Lower lobe of right lung (tissue), 2 donors: ENCODE measurements at regions not wholly inside any gene's neighbourhood (a gene's known extent, or its start where the extent isn't known, plus 50 kb on each side); places are given as distances from the start of the nearest gene placed in this dataset.

Source experiments
- ATAC-seq, 2 donors: fragments of 200-7000 bp; cut with Tn5 transposase; one replicate each; pipeline ENCODE4 v1.9.1; 2020 to 2022; ENCODE audit warnings: mild to moderate bottlenecking in 2 of 2, moderate library complexity in 2 of 2
- DNase-seq: peaks from one replicate; pipeline ENCODE4 v3.0.0-alpha.2; 2020
- H3K27ac ChIP-seq: fragments of 200-600 bp; one replicate; pipeline ENCODE4 v1.8.0; 2022
- H3K27me3 ChIP-seq: fragments of 200-600 bp; one replicate; pipeline ENCODE4 v1.8.0; 2022; ENCODE audit warnings: low read depth
- H3K36me3 ChIP-seq: fragments of 200-600 bp; one replicate; pipeline ENCODE4 v1.8.0; 2022; ENCODE audit warnings: mild to moderate bottlenecking
- H3K4me1 ChIP-seq: fragments of 200-600 bp; one replicate; pipeline ENCODE4 v1.8.0; 2022
- H3K4me3 ChIP-seq: fragments of 200-600 bp; one replicate; pipeline ENCODE4 v1.8.0; 2022; ENCODE audit warnings: mild to moderate bottlenecking
- H3K9me3 ChIP-seq: fragments of 200-600 bp; one replicate; pipeline ENCODE4 v1.8.0; 2022
- CTCF ChIP-seq: fragments of 200-600 bp; IDR thresholded peaks from one replicate; pipeline ENCODE4 v1.8.0; 2022; ENCODE audit warnings: antibody characterized with exemption, mild to moderate bottlenecking
- intact Hi-C: fragments of 100-400 bp; cut with DNase I; formaldehyde crosslinking; loops from one replicate; pipeline ENCODE4 v1.11.0; 2022
- donor health status: DM: no; HTN: yes; CAD: no; lungs with severe emphysema.

GRCh38 chr2:77807531-77808215 lies 285.5 kb upstream of the LRRTM4 start:
- Histone ChIP-seq H3K4me3 (no peak overlapping the region), H3K4me1 (no peaks in the 10 kb centered on the region), H3K36me3 (no peaks in the 10 kb centered on the region), H3K27me3 (no peaks in the 10 kb centered on the region), H3K27ac (no peak overlapping the region), H3K9me3 (peaks cover 4% of the 10 kb centered on the region)
- intact Hi-C loops, result no loop called here
- ATAC-seq, result no peak
- no peak for DNase-seq
- no peak for TF ChIP-seq CTCF

- DNase-seq, result no peak
- TF ChIP-seq CTCF, result no peak
- intact Hi-C loops, result no loop called here
- no peak for ATAC-seq
- Histone ChIP-seq H3K9me3 (peaks cover 4% of the 10 kb centered on the region), H3K4me3 (no peak overlapping the region), H3K36me3 (no peaks in the 10 kb centered on the region), H3K27ac (no peak overlapping the region), H3K4me1 (no peaks in the 10 kb centered on the region), H3K27me3 (no peaks in the 10 kb centered on the region)
These were observed 286.4 kb upstream of the LRRTM4 start for GRCh38 chr2:77808599-77808998.

GRCh38 chr2:77813599-77813998 lies 291.4 kb upstream of the LRRTM4 start:
- Histone ChIP-seq H3K9me3 (no peaks in the 10 kb centered on the region), H3K27me3 (no peaks in the 10 kb centered on the region), H3K4me3 (no peak overlapping the region), H3K27ac (no peak overlapping the region), H3K36me3 (no peaks in the 10 kb centered on the region), H3K4me1 (no peaks in the 10 kb centered on the region)
- intact Hi-C loops, result no loop called here
- ATAC-seq (no peak), DNase-seq (no peak)
- TF ChIP-seq CTCF, result no peak

- no peaks in the 10 kb centered on the region for H3K27me3 ChIP-seq
- no peaks in the 10 kb centered on the region for H3K4me1 ChIP-seq
- H3K27ac ChIP-seq, result no peak overlapping the region
- no peak for DNase-seq
- intact Hi-C loops, result no loop called here
- ATAC-seq, result no peak
- no peaks in the 10 kb centered on the region for H3K36me3 ChIP-seq
- no peak overlapping the region for H3K4me3 ChIP-seq
- TF ChIP-seq CTCF, result no peak
- H3K9me3 ChIP-seq, result no peaks in the 10 kb centered on the region
These were observed 294.4 kb upstream of the LRRTM4 start for GRCh38 chr2:77816618-77817017.

- intact Hi-C loops, result no loop called here
- no peaks in the 10 kb centered on the region for H3K9me3 ChIP-seq
- DNase-seq, result no peak
- no peak for ATAC-seq
- no peaks in the 10 kb centered on the region for H3K27me3 ChIP-seq
- H3K4me1 ChIP-seq, result no peaks in the 10 kb centered on the region
- no peaks in the 10 kb centered on the region for H3K36me3 ChIP-seq
- no peak for TF ChIP-seq CTCF
- H3K27ac ChIP-seq, result no peak overlapping the region
- no peak overlapping the region for H3K4me3 ChIP-seq
These were observed 296.0 kb upstream of the LRRTM4 start for GRCh38 chr2:77818186-77818585.

- no peaks in the 10 kb centered on the region for H3K36me3 ChIP-seq
- H3K27me3 ChIP-seq, result no peaks in the 10 kb centered on the region
- H3K9me3 ChIP-seq, result no peaks in the 10 kb centered on the region
- ATAC-seq (no peak), DNase-seq (no peak)
- no peak for TF ChIP-seq CTCF
- intact Hi-C loops, result no loop called here
- no peak overlapping the region for H3K4me3 ChIP-seq
- H3K27ac ChIP-seq, result no peak overlapping the region
- no peaks in the 10 kb centered on the region for H3K4me1 ChIP-seq
These were observed 300.9 kb upstream of the LRRTM4 start for GRCh38 chr2:77823028-77823427.
